ENCODE measurements at regions not wholly inside any gene's neighbourhood (a gene's known extent, or its start where the extent isn't known, plus 50 kb on each side); places are given as distances from the start of the nearest gene placed in this dataset.
A peak's percentile ranks its signal among the peaks of the same experiment; 100 is the strongest.

- Mint-ChIP-seq H3K9me3 (peaks cover 8% of the 10 kb centered on the region), H3K27ac (no peak overlapping the region), H3K27me3 (peaks cover 45% of the 10 kb centered on the region), H3K4me3 (no peak overlapping the region), H3K4me1 (peaks cover 59% of the 10 kb centered on the region), H3K36me3 (ENCODE audit: low read depth) (peaks cover 13% of the 10 kb centered on the region)
- DNase-seq: no peak
- ChIA-PET POLR2A (interaction anchor here (1.7 to 3.4 kb wide), 4 partner anchors 8 to 218 kb away, joined by 8 to 38 read pairs (median 12); no protein-coding TSS in a partner anchor), CTCF (interaction anchor here (2.4 to 4.4 kb wide), 3 partner anchors 8 to 363 kb away, joined by 8 to 63 read pairs (median 12); no protein-coding TSS in a partner anchor)
These were observed 351.4 kb downstream of the PTTG2 start for GRCh38 chr4:38311495-38312126.

- Mint-ChIP-seq H3K4me3 (no peak overlapping the region), H3K4me1 (peaks cover 52% of the 10 kb centered on the region), H3K27me3 (peaks cover 41% of the 10 kb centered on the region), H3K36me3 (ENCODE audit: low read depth) (peaks cover 13% of the 10 kb centered on the region), H3K9me3 (peaks cover 8% of the 10 kb centered on the region), H3K27ac (no peak overlapping the region)
- ChIA-PET POLR2A (interaction anchor here (0.8 kb wide), 1 partner anchor 350 kb away, joined by 3 read pairs; no protein-coding TSS in a partner anchor), CTCF (no interaction called here)
- no peak for DNase-seq
These were observed 350.8 kb upstream of the KLF3 start for GRCh38 chr4:38313175-38313574.

GRCh38 chr4:38313999-38314561 is 349.9 kb upstream of the KLF3 start:
- H3K9me3 Mint-ChIP-seq: peaks cover 8% of the 10 kb centered on the region
- CTCF ChIA-PET: interaction anchor here (1.4 kb wide), 1 partner anchor 134 kb away, joined by 3 read pairs; no protein-coding TSS in a partner anchor
- no peak overlapping the region for H3K4me3 Mint-ChIP-seq
- peaks cover 55% of the 10 kb centered on the region for H3K4me1 Mint-ChIP-seq
- peaks cover 10% of the 10 kb centered on the region for H3K36me3 Mint-ChIP-seq (ENCODE audit: low read depth)
- no peak overlapping the region for H3K27ac Mint-ChIP-seq
- POLR2A ChIA-PET: interaction anchor here (0.8 to 1.6 kb wide), 2 partner anchors 137 to 349 kb away, joined by 3 read pairs; no protein-coding TSS in a partner anchor
- no peak for DNase-seq
- peaks cover 32% of the 10 kb centered on the region for H3K27me3 Mint-ChIP-seq

- peaks cover 55% of the 10 kb centered on the region for H3K4me1 Mint-ChIP-seq
- CTCF ChIA-PET: interaction anchor here (1.4 kb wide), 1 partner anchor 135 kb away, joined by 3 read pairs; no protein-coding TSS in a partner anchor
- H3K27ac Mint-ChIP-seq: no peak overlapping the region
These were observed 349.3 kb upstream of the KLF3 start for GRCh38 chr4:38314663-38315062.

GRCh38 chr4:38315286-38315685 is 348.7 kb upstream of the KLF3 start:
- H3K9me3 Mint-ChIP-seq: peaks cover 8% of the 10 kb centered on the region
- peaks cover 23% of the 10 kb centered on the region for H3K27me3 Mint-ChIP-seq
- DNase-seq: no peak
- H3K4me1 Mint-ChIP-seq: peaks cover 55% of the 10 kb centered on the region
- ChIA-PET POLR2A (interaction anchor here (0.7 to 1.6 kb wide), 2 partner anchors 8 to 138 kb away, joined by 3 read pairs; no protein-coding TSS in a partner anchor), CTCF (interaction anchor here (1.4 kb wide), 1 partner anchor 135 kb away, joined by 3 read pairs; no protein-coding TSS in a partner anchor)
- no peak overlapping the region for H3K27ac Mint-ChIP-seq
- H3K4me3 Mint-ChIP-seq: no peak overlapping the region
- peaks cover 10% of the 10 kb centered on the region for H3K36me3 Mint-ChIP-seq (ENCODE audit: low read depth)

More at GRCh38 chr4:38314663-38315062, 349.3 kb upstream of the KLF3 start:
- no peak for DNase-seq
- POLR2A ChIA-PET: interaction anchor here (0.7 to 1.6 kb wide), 2 partner anchors 8 to 138 kb away, joined by 3 read pairs; no protein-coding TSS in a partner anchor
- H3K4me3 Mint-ChIP-seq: no peak overlapping the region
- peaks cover 26% of the 10 kb centered on the region for H3K27me3 Mint-ChIP-seq
- H3K9me3 Mint-ChIP-seq: peaks cover 8% of the 10 kb centered on the region
- H3K36me3 Mint-ChIP-seq (ENCODE audit: low read depth): peaks cover 10% of the 10 kb centered on the region

- peaks cover 22% of the 10 kb centered on the region for H3K27me3 Mint-ChIP-seq
- H3K9me3 Mint-ChIP-seq: peaks cover 8% of the 10 kb centered on the region
- ChIA-PET POLR2A (interaction anchor here (1.6 kb wide), 1 partner anchor 139 kb away, joined by 3 read pairs; no protein-coding TSS in a partner anchor), CTCF (interaction anchor here (1.7 kb wide), 1 partner anchor 247 kb away, joined by 9 read pairs; no protein-coding TSS in a partner anchor)
- no peak overlapping the region for H3K4me3 Mint-ChIP-seq
- DNase-seq: no peak
- peaks cover 6% of the 10 kb centered on the region for H3K36me3 Mint-ChIP-seq (ENCODE audit: low read depth)
- H3K4me1 Mint-ChIP-seq: peaks cover 53% of the 10 kb centered on the region
- no peak overlapping the region for H3K27ac Mint-ChIP-seq
These were observed 348.0 kb upstream of the KLF3 start for GRCh38 chr4:38316045-38316444.

GRCh38 chr4:38317041-38317674 is 346.8 kb upstream of the KLF3 start:
- Mint-ChIP-seq H3K27ac (no peak overlapping the region), H3K4me3 (no peak overlapping the region), H3K27me3 (peaks cover 25% of the 10 kb centered on the region), H3K36me3 (ENCODE audit: low read depth) (peaks cover 4% of the 10 kb centered on the region), H3K4me1 (peaks cover 46% of the 10 kb centered on the region), H3K9me3 (peaks cover 6% of the 10 kb centered on the region)
- POLR2A ChIA-PET: interaction anchor here (1.1 to 1.2 kb wide), 2 partner anchors 207 to 248 kb away, joined by 3 to 4 read pairs; no protein-coding TSS in a partner anchor
- CTCF ChIA-PET: interaction anchor here (0.6 to 4.3 kb wide), 7 partner anchors 137 to 413 kb away, joined by 3 to 71 read pairs (median 3); no protein-coding TSS in a partner anchor
- DNase-seq: no peak

- Mint-ChIP-seq H3K36me3 (ENCODE audit: low read depth) (peaks cover 2% of the 10 kb centered on the region), H3K27ac (peak overlapping the region; percentile 92), H3K9me3 (no peaks in the 10 kb centered on the region), H3K4me3 (peak overlapping the region; percentile 76), H3K27me3 (peaks cover 20% of the 10 kb centered on the region), H3K4me1 (peaks cover 42% of the 10 kb centered on the region)
- DNase-seq: peak; percentile 80
- ChIA-PET CTCF (interaction anchor here (0.6 to 4.3 kb wide), 49 partner anchors 9 to 636 kb away, joined by 3 to 77 read pairs (median 4); partner anchors contain the start of gene TLR10), POLR2A (interaction anchor here (0.6 to 3.3 kb wide), 16 partner anchors 9 to 427 kb away, joined by 3 to 38 read pairs (median 4); no protein-coding TSS in a partner anchor)
These were observed 345.1 kb upstream of the KLF3 start for GRCh38 chr4:38318737-38319455.

- Mint-ChIP-seq H3K4me3 (peak overlapping the region; percentile 76), H3K4me1 (peaks cover 34% of the 10 kb centered on the region), H3K9me3 (peaks cover 7% of the 10 kb centered on the region), H3K27ac (peak overlapping the region; percentile 92), H3K27me3 (peaks cover 18% of the 10 kb centered on the region), H3K36me3 (ENCODE audit: low read depth) (no peaks in the 10 kb centered on the region)
- CTCF ChIA-PET: interaction anchor here (0.6 to 4.3 kb wide), 53 partner anchors 9 to 637 kb away, joined by 3 to 77 read pairs (median 4); partner anchors contain the start of gene TLR10
- DNase-seq: peak; percentile 92
- POLR2A ChIA-PET: interaction anchor here (0.6 to 3.3 kb wide), 20 partner anchors 10 to 411 kb away, joined by 3 to 38 read pairs (median 4); no protein-coding TSS in a partner anchor
These were observed 344.3 kb upstream of the KLF3 start for GRCh38 chr4:38319456-38320342.

GRCh38 chr4:38320343-38320695 is 343.7 kb upstream of the KLF3 start:
- ChIA-PET POLR2A (interaction anchor here (0.6 to 3.3 kb wide), 8 partner anchors 10 to 354 kb away, joined by 3 to 38 read pairs (median 4); no protein-coding TSS in a partner anchor), CTCF (interaction anchor here (0.6 to 4.3 kb wide), 25 partner anchors 9 to 462 kb away, joined by 3 to 77 read pairs (median 5); partner anchors contain the start of gene TLR10)
- H3K27ac Mint-ChIP-seq: no peak overlapping the region
- H3K27me3 Mint-ChIP-seq: peaks cover 16% of the 10 kb centered on the region
- DNase-seq: no peak
- peaks cover 7% of the 10 kb centered on the region for H3K9me3 Mint-ChIP-seq
- H3K4me3 Mint-ChIP-seq: no peak overlapping the region
- H3K4me1 Mint-ChIP-seq: peaks cover 33% of the 10 kb centered on the region
- H3K36me3 Mint-ChIP-seq (ENCODE audit: low read depth): no peaks in the 10 kb centered on the region

- no peak for DNase-seq
- Mint-ChIP-seq H3K9me3 (peaks cover 8% of the 10 kb centered on the region), H3K36me3 (ENCODE audit: low read depth) (no peaks in the 10 kb centered on the region), H3K27me3 (peaks cover 15% of the 10 kb centered on the region), H3K27ac (no peak overlapping the region), H3K4me1 (peaks cover 33% of the 10 kb centered on the region), H3K4me3 (no peak overlapping the region)
- CTCF ChIA-PET: interaction anchor here (1.2 to 4.3 kb wide), 9 partner anchors 8 to 438 kb away, joined by 3 to 77 read pairs (median 6); no protein-coding TSS in a partner anchor
- POLR2A ChIA-PET: interaction anchor here (1.0 to 3.3 kb wide), 4 partner anchors 11 to 355 kb away, joined by 4 to 38 read pairs (median 12); no protein-coding TSS in a partner anchor
These were observed 343.2 kb upstream of the KLF3 start for GRCh38 chr4:38320833-38321232.

Data from activated CD4-positive, alpha-beta memory T cell treated with anti-CD3 and anti-CD28 coated beads, Interleukin-2, amount 10 ng/mL, durations not matched to agents 7 days and 5 days (primary cell).